HCT116 (cell line): ENCODE measurements at regions not wholly inside any gene's neighbourhood (a gene's known extent, or its start where the extent isn't known, plus 50 kb on each side); places are given as distances from the start of the nearest gene placed in this dataset.

Experiments
- ATAC-seq: fragments of 200-7000 bp; cut with Tn5 transposase; 2 replicates; pipeline ENCODE4 v1.9.1; 2020; ENCODE audit warnings: mild to moderate bottlenecking, moderate library complexity
- BruUV-seq: library from RNA; stranded (reverse); fragments of 400-500 nt; replicated peaks from 2 replicates; lab custom pipeline; 2021; lab: Mats Ljungman, UMichigan
- CTCF ChIA-PET: fragments of 300-600 bp; sonication (Branson Sonifier 250); formaldehyde crosslinking; loops from one replicate; lab custom pipeline; 2021; ENCODE audit warnings: antibody characterized with exemption; lab: Charles Lee
- POLR2A ChIA-PET: fragments of 300-600, 350-600 bp; sonication (Branson Sonifier 250); formaldehyde crosslinking; loops from one replicate; lab custom pipeline; 2021; ENCODE audit warnings: antibody characterized with exemption; lab: Charles Lee
- RAD21 ChIA-PET, 2 experiments: fragments of 300-600 bp; sonication (Branson Sonifier 250); formaldehyde crosslinking; loops; one replicate each; lab custom pipeline; 2023; ENCODE audit warnings: low total read pairs in 2 of 2; ENCODE audit not compliant: uncharacterized antibody in 2 of 2, unreplicated experiment in 2 of 2, low non-redundant PET in 1 of 2; lab: Charles Lee
- DNase-seq: peaks from one replicate; pipeline ENCODE4 v3.0.0-alpha.2; 2010; ENCODE audit warnings: low read depth, low spot score
- H2AFZ ChIP-seq: fragments of 200-600 bp; shearing (Covaris generic), sonication (generic); 2 replicates; pipeline ENCODE4 v1.6.1; 2017; ENCODE audit warnings: low read depth, mixed run types, mixed read lengths, antibody characterized with exemption, low read length; ENCODE audit not compliant: poor library complexity, severe bottlenecking
- H3K27ac ChIP-seq: 2 replicates; pipeline ENCODE4 v1.5.1; 2012; ENCODE audit warnings: low read depth, low read length
- H3K27me3 ChIP-seq: fragments of 200-600 bp; sonication (generic); 2 replicates; pipeline ENCODE4 v1.6.1; 2016; ENCODE audit warnings: mixed run types, low read length, mixed read lengths; ENCODE audit not compliant: insufficient read depth
- H3K36me3 ChIP-seq, 2 experiments: fragments of 200-500 bp in 1 of 2; fragments of 200-600 bp in 1 of 2; sonication (Bioruptor generic) in 1 of 2; sonication (generic) in 1 of 2; 2 replicates each; pipeline versions ENCODE4 v1.5.1 to v1.6.1; 2014 to 2016; ENCODE audit warnings: low read length in 2 of 2, inconsistent platforms in 1 of 2, mixed read lengths in 1 of 2, mixed run types in 1 of 2; ENCODE audit not compliant: insufficient read depth in 2 of 2, control insufficient read depth in 1 of 2
- H3K4me1 ChIP-seq, 2 experiments: fragments of 200-600 bp in 1 of 2; sonication (generic) in 1 of 2; 2 replicates each; pipeline versions ENCODE4 v1.5.1 to v1.6.1; 2012 to 2017; ENCODE audit warnings: low read length in 2 of 2, inconsistent platforms in 1 of 2, mild to moderate bottlenecking in 1 of 2, mixed read lengths in 1 of 2, mixed run types in 1 of 2, moderate library complexity in 1 of 2; ENCODE audit not compliant: insufficient read depth in 2 of 2, control insufficient read depth in 1 of 2
- H3K4me2 ChIP-seq: fragments of 200-600 bp; sonication (generic); 2 replicates; pipeline ENCODE4 v1.6.1; 2017; ENCODE audit warnings: mixed run types, low read length, mixed read lengths
- H3K4me3 ChIP-seq, 2 experiments: fragments of 200-600 bp in 1 of 2; sonication (generic) in 1 of 2; replicated peaks in 1 of 2; 2 replicates each; pipeline ENCODE4 v1.5.1; 2011 to 2016; ENCODE audit warnings: low read length in 2 of 2, control low read depth in 1 of 2, low read depth in 1 of 2, mild to moderate bottlenecking in 1 of 2, mixed read lengths in 1 of 2, mixed run types in 1 of 2
- H3K79me2 ChIP-seq: fragments of 200-600 bp; sonication (generic); 2 replicates; pipeline ENCODE4 v1.6.1; 2017; ENCODE audit warnings: mild to moderate bottlenecking, mixed run types, low read length, moderate library complexity, mixed read lengths; ENCODE audit not compliant: insufficient read depth
- H3K9ac ChIP-seq: fragments of 200-600 bp; sonication (generic); 2 replicates; pipeline ENCODE4 v1.6.1; 2016; ENCODE audit warnings: low read length, mixed read lengths
- H3K9me2 ChIP-seq: fragments of 200-600 bp; sonication (generic), shearing (Covaris generic); 2 replicates; pipeline ENCODE4 v1.6.1; 2017; ENCODE audit warnings: mixed run types, mild to moderate bottlenecking, moderate library complexity; ENCODE audit not compliant: insufficient read depth
- H3K9me3 ChIP-seq, 2 experiments: fragments of 200-500 bp in 1 of 2; fragments of 200-600 bp in 1 of 2; sonication (Bioruptor generic) in 1 of 2; sonication (generic) in 1 of 2; 2 replicates each; pipeline ENCODE4 v1.6.1; 2014 to 2017; ENCODE audit warnings: low read length in 2 of 2, mixed read lengths in 2 of 2, inconsistent platforms in 1 of 2, low read depth in 1 of 2, mild to moderate bottlenecking in 1 of 2, mixed run types in 1 of 2, moderate library complexity in 1 of 2; ENCODE audit not compliant: control insufficient read depth in 1 of 2, insufficient read depth in 1 of 2
- H4K20me1 ChIP-seq: fragments of 200-600 bp; sonication (generic), shearing (Covaris generic); 2 replicates; pipeline ENCODE4 v1.6.1; 2017; ENCODE audit warnings: mixed run types, mild to moderate bottlenecking, moderate library complexity; ENCODE audit not compliant: insufficient read depth
- ATF3 ChIP-seq: IDR thresholded peaks from 2 replicates; pipeline ENCODE4 v1.6.1; 2012
- CBX3 ChIP-seq: IDR thresholded peaks from 2 replicates; pipeline ENCODE4 v1.6.1; 2012; ENCODE audit warnings: low read depth
- CEBPB ChIP-seq: IDR thresholded peaks from 2 replicates; pipeline ENCODE4 v1.6.1; 2012; ENCODE audit warnings: low read depth
- CTCF ChIP-seq, 3 experiments: fragments of 200-600 bp in 1 of 3; sonication (generic) in 1 of 3; IDR thresholded peaks in 2 of 3; conservative IDR thresholded peaks in 1 of 3; 2 replicates each; pipeline ENCODE4 v1.5.1; 2012 to 2017; ENCODE audit warnings: low read depth in 2 of 3, low read length in 2 of 3, antibody characterized with exemption in 1 of 3, borderline replicate concordance in 1 of 3, control low read depth in 1 of 3, mild to moderate bottlenecking in 1 of 3, mixed read lengths in 1 of 3, mixed run types in 1 of 3, moderate library complexity in 1 of 3; ENCODE audit not compliant: insufficient read depth in 1 of 3
- EGR1 ChIP-seq: IDR thresholded peaks from 2 replicates; pipeline ENCODE4 v1.6.1; 2012; ENCODE audit warnings: low read depth
- ELF1 ChIP-seq: IDR thresholded peaks from 2 replicates; pipeline ENCODE4 v1.6.1; 2012; ENCODE audit warnings: low read depth, borderline replicate concordance
- EZH2phosphoT487 ChIP-seq: fragments of 200-600 bp; IDR thresholded peaks from 2 replicates; pipeline ENCODE4 v1.6.1; 2018; ENCODE audit warnings: antibody characterized with exemption, borderline replicate concordance
- FOSL1 ChIP-seq: IDR thresholded peaks from 2 replicates; pipeline ENCODE4 v1.6.1; 2012; ENCODE audit warnings: low read depth
- RAD21 ChIP-seq: IDR thresholded peaks from 2 replicates; pipeline ENCODE4 v1.6.1; 2012; ENCODE audit warnings: low read depth, mild to moderate bottlenecking
- REST ChIP-seq: IDR thresholded peaks from 2 replicates; pipeline ENCODE4 v1.6.1; 2012; ENCODE audit warnings: low read depth
- SIN3A ChIP-seq: IDR thresholded peaks from 2 replicates; pipeline ENCODE4 v1.6.1; 2012; ENCODE audit warnings: low read depth
- SP1 ChIP-seq: IDR thresholded peaks from 2 replicates; pipeline ENCODE4 v1.6.1; 2012; ENCODE audit warnings: low read depth
- SRF ChIP-seq: IDR thresholded peaks from 2 replicates; pipeline ENCODE4 v1.6.1; 2012; ENCODE audit warnings: low read depth
- TCF7L2 ChIP-seq: IDR thresholded peaks from 2 replicates; pipeline ENCODE4 v1.7.0; 2011; ENCODE audit warnings: borderline replicate concordance, inconsistent platforms; ENCODE audit not compliant: insufficient read depth, insufficient read length; ENCODE audit errors: extremely low read depth
- YY1 ChIP-seq: IDR thresholded peaks from 2 replicates; pipeline ENCODE4 v1.6.1; 2011; ENCODE audit warnings: low read length, low read depth, moderate library complexity, mild to moderate bottlenecking; ENCODE audit not compliant: insufficient replicate concordance; ENCODE audit errors: extremely low read depth
- ZBTB33 ChIP-seq: IDR thresholded peaks from 2 replicates; pipeline ENCODE4 v1.6.1; 2011; ENCODE audit warnings: mild to moderate bottlenecking, low read length, moderate library complexity; ENCODE audit not compliant: insufficient replicate concordance; ENCODE audit errors: extremely low read depth
- ZFX ChIP-seq: fragments of 450-650 bp; IDR thresholded peaks from 2 replicates; pipeline ENCODE4 v1.6.1; 2017
- ZNF274 ChIP-seq: fragments of 200-500 bp; sonication (Bioruptor generic); IDR thresholded peaks from 2 replicates; pipeline ENCODE4 v1.6.1; 2014; ENCODE audit warnings: mild to moderate bottlenecking, low read depth, low read length, inconsistent platforms
- intact Hi-C: fragments of 100-400 bp; cut with micrococcal nuclease; formaldehyde crosslinking; loops from 2 replicates; pipeline ENCODE4 v1.10.0; 2022

- RAD21 ChIA-PET: no interaction called here
- no TSS peak for BruUV-seq
- Histone ChIP-seq H4K20me1 (no peaks in the 10 kb centered on the region), H3K4me3 (no peak overlapping the region), H3K4me2 (no peak overlapping the region), H3K36me3 (no peaks in the 10 kb centered on the region), H3K4me1 (no peaks in the 10 kb centered on the region), H3K27me3 (no peaks in the 10 kb centered on the region), H3K9me3 (peaks cover under 1 to 19% of the 10 kb centered on the region in 2 experiments; a peak in 3 of 4 replicates), H3K27ac (no peak overlapping the region), H3K9ac (no peak overlapping the region), H3K79me2 (no peaks in the 10 kb centered on the region), H2AFZ (no peak overlapping the region), H3K9me2 (no peaks in the 10 kb centered on the region)
- no peak for DNase-seq
- ATAC-seq: no peak
- CTCF ChIA-PET: no interaction called here
- TF ChIP-seq SRF (no peak), EGR1 (no peak), ATF3 (no peak), TCF7L2 (no peak), EZH2phosphoT487 (no peak), RAD21 (no peak), ZNF274 (no peak), CEBPB (no peak), SP1 (no peak), CTCF (IDR thresholded peaks at IDR 0.05 in 2 of 3, conservative IDR thresholded peaks at IDR 0.05 in 1 of 3; ENCODE audit: borderline replicate concordance in 1 of 3, insufficient read depth in 1 of 3, low read depth in 2 of 3, low read length in 2 of 3) (no peak), SIN3A (no peak), FOSL1 (no peak), CBX3 (no peak), ELF1 (no peak), ZBTB33 (no peak), YY1 (no peak), ZFX (no peak), REST (no peak)
- POLR2A ChIA-PET: no interaction called here
- intact Hi-C loops: no loop called here
Observed at GRCh38 chr14:27025648-27026047, 427.8 kb upstream of the NOVA1 start.
